IMR-90 (cell line): ENCODE measurements at regions not wholly inside any gene's neighbourhood (a gene's known extent, or its start where the extent isn't known, plus 50 kb on each side); places are given as distances from the start of the nearest gene placed in this dataset.

Experiments used
- ATAC-seq: fragments of 200-7000 bp; cut with Tn5 transposase; 2 replicates; pipeline ENCODE4 v1.9.1; 2020; ENCODE audit warnings: low read depth, mild to moderate bottlenecking, moderate library complexity
- BruUV-seq: library from RNA; stranded (reverse); fragments of 400-500 nt; replicated peaks from 2 replicates; lab custom pipeline; 2021; lab: Mats Ljungman, UMichigan
- CTCF ChIA-PET: fragments of 300-600 bp; formaldehyde crosslinking; extraction: SDS; loops from one replicate; lab custom pipeline; 2021; ENCODE audit warnings: antibody characterized with exemption; lab: Yijun Ruan, JAX
- POLR2A ChIA-PET: fragments of 300-600 bp; sonication (Branson Sonifier 250); formaldehyde crosslinking; loops from one replicate; lab custom pipeline; 2022; ENCODE audit warnings: antibody characterized with exemption; ENCODE audit not compliant: unreplicated experiment; lab: Charles Lee
- DNase-seq: peaks from one replicate; pipeline ENCODE4 v3.0.0; 2013
- H2AFZ ChIP-seq: replicated peaks from 2 replicates; pipeline ENCODE3; 2013; ENCODE audit warnings: low read length, mild to moderate bottlenecking; ENCODE audit not compliant: poor library complexity
- H2AK5ac ChIP-seq: 2 replicates; pipeline ENCODE4 v1.6.1; 2013; ENCODE audit warnings: low read depth, low read length, inconsistent platforms
- H2AK9ac ChIP-seq: replicated peaks from 2 replicates; pipeline ENCODE3; 2013; ENCODE audit warnings: mild to moderate bottlenecking, low read depth, low read length, moderate library complexity; ENCODE audit not compliant: poor library complexity
- H2BK120ac ChIP-seq: 2 replicates; pipeline ENCODE4 v1.6.1; 2013; ENCODE audit warnings: low read depth, low read length, inconsistent platforms
- H2BK15ac ChIP-seq: 3 replicates; pipeline ENCODE4 v1.6.1; 2013; ENCODE audit warnings: low read depth, low read length, inconsistent platforms
- H2BK20ac ChIP-seq: 2 replicates; pipeline ENCODE4 v1.6.1; 2013; ENCODE audit warnings: low read depth, mild to moderate bottlenecking, inconsistent platforms, low read length, moderate library complexity
- H2BK5ac ChIP-seq: 2 replicates; pipeline ENCODE4 v1.6.1; 2013; ENCODE audit warnings: mild to moderate bottlenecking, low read depth, low read length, inconsistent platforms; ENCODE audit not compliant: poor library complexity, severe bottlenecking
- H3K14ac ChIP-seq: replicated peaks from 2 replicates; pipeline ENCODE4 v1.6.1; 2013; ENCODE audit warnings: low read depth, low read length, inconsistent platforms
- H3K18ac ChIP-seq: 2 replicates; pipeline ENCODE4 v1.6.1; 2013; ENCODE audit warnings: low read depth, low read length, control low read depth
- H3K23ac ChIP-seq: 2 replicates; pipeline ENCODE4 v1.6.1; 2013; ENCODE audit warnings: low read depth, low read length, inconsistent platforms
- H3K27ac ChIP-seq: 2 replicates; pipeline ENCODE4 v1.5.1; 2013; ENCODE audit warnings: mild to moderate bottlenecking, control low read depth, low read length; ENCODE audit not compliant: insufficient read depth
- H3K27me3 ChIP-seq: 2 replicates; pipeline ENCODE4 v1.6.1; 2013; ENCODE audit warnings: low read length; ENCODE audit not compliant: control insufficient read depth, insufficient read depth
- H3K36me3 ChIP-seq: 2 replicates; pipeline ENCODE4 v1.6.1; 2013; ENCODE audit warnings: low read length, mixed read lengths; ENCODE audit not compliant: control insufficient read depth, insufficient read depth
- H3K4ac ChIP-seq: 2 replicates; pipeline ENCODE4 v1.6.1; 2013; ENCODE audit warnings: low read depth, low read length, inconsistent platforms
- H3K4me1 ChIP-seq: 2 replicates; pipeline ENCODE4 v1.6.1; 2013; ENCODE audit warnings: low read length, mixed read lengths; ENCODE audit not compliant: control insufficient read depth, insufficient read depth
- H3K4me2 ChIP-seq: 2 replicates; pipeline ENCODE4 v1.6.1; 2013; ENCODE audit warnings: low read depth, mild to moderate bottlenecking, control low read depth, low read length, moderate library complexity
- H3K4me3 ChIP-seq: 2 replicates; pipeline ENCODE4 v1.5.1; 2013; ENCODE audit warnings: low read depth, mild to moderate bottlenecking, control low read depth, low read length, moderate library complexity; ENCODE audit not compliant: insufficient read depth
- H3K56ac ChIP-seq: 2 replicates; pipeline ENCODE4 v1.6.1; 2013; ENCODE audit warnings: low read length, inconsistent platforms; ENCODE audit not compliant: insufficient read depth; ENCODE audit errors: extremely low read depth
- H3K79me1 ChIP-seq, 2 experiments: 2 replicates each; pipeline ENCODE4 v1.6.1; 2013; ENCODE audit warnings: low read length in 2 of 2, inconsistent platforms in 1 of 2, low read depth in 1 of 2
- H3K9ac ChIP-seq: 2 replicates; pipeline ENCODE4 v1.6.1; 2013; ENCODE audit warnings: low read depth, low read length, control low read depth
- H3K9me1 ChIP-seq: 2 replicates; pipeline ENCODE4 v1.6.1; 2013; ENCODE audit warnings: low read length, inconsistent platforms; ENCODE audit not compliant: insufficient read depth
- H3K9me3 ChIP-seq: 2 replicates; pipeline ENCODE4 v1.6.1; 2013; ENCODE audit warnings: low read length; ENCODE audit not compliant: control insufficient read depth, insufficient read depth
- H4K20me1 ChIP-seq: 2 replicates; pipeline ENCODE4 v1.6.1; 2013; ENCODE audit warnings: low read length, inconsistent platforms; ENCODE audit not compliant: insufficient read depth
- H4K5ac ChIP-seq: 2 replicates; pipeline ENCODE4 v1.6.1; 2013; ENCODE audit warnings: mild to moderate bottlenecking, low read depth, low read length, control low read depth
- H4K8ac ChIP-seq, 2 experiments: 2 replicates each; pipeline ENCODE4 v1.6.1; 2013; ENCODE audit warnings: low read depth in 2 of 2, low read length in 2 of 2, control low read depth in 1 of 2, inconsistent platforms in 1 of 2
- H4K91ac ChIP-seq: 2 replicates; pipeline ENCODE4 v1.6.1; 2013; ENCODE audit warnings: low read depth, low read length, inconsistent platforms; ENCODE audit not compliant: insufficient read depth
- ELK1 ChIP-seq: fragments of 150-350 bp; IDR thresholded peaks from 2 replicates; pipeline ENCODE4 v1.6.1; 2016; ENCODE audit warnings: low read depth, mild to moderate bottlenecking, low read length, moderate library complexity, borderline replicate concordance
- FOS ChIP-seq: fragments of 150-350 bp; IDR thresholded peaks from 2 replicates; pipeline ENCODE4 v1.6.1; 2016; ENCODE audit warnings: low read depth, low read length
- NFE2L2 ChIP-seq: fragments of 150-350 bp; IDR thresholded peaks from 2 replicates; pipeline ENCODE4 v1.6.1; 2016; ENCODE audit warnings: low read depth, mild to moderate bottlenecking, low read length
- POLR2A ChIP-seq: IDR thresholded peaks from 2 replicates; pipeline ENCODE4 v1.6.1; 2012; ENCODE audit warnings: mild to moderate bottlenecking, low read depth, low read length
- RAD21 ChIP-seq: IDR thresholded peaks from 2 replicates; pipeline ENCODE4 v1.6.1; 2012; ENCODE audit warnings: low read length, improper control_type of control experiment
- RCOR1 ChIP-seq: IDR thresholded peaks from 2 replicates; pipeline ENCODE4 v1.6.1; 2012; ENCODE audit warnings: mild to moderate bottlenecking, low read length, improper control_type of control experiment; ENCODE audit not compliant: insufficient replicate concordance
- RFX5 ChIP-seq: IDR thresholded peaks from 2 replicates; pipeline ENCODE4 v1.8.0; 2012; ENCODE audit warnings: low read depth, mild to moderate bottlenecking, low read length, moderate library complexity
- SMC3 ChIP-seq: fragments of 150-350 bp; IDR thresholded peaks from 2 replicates; pipeline ENCODE4 v1.6.1; 2016; ENCODE audit warnings: low read depth, mild to moderate bottlenecking, antibody characterized with exemption, low read length, moderate library complexity
- USF2 ChIP-seq: fragments of 150-350 bp; IDR thresholded peaks from 2 replicates; pipeline ENCODE4 v1.6.1; 2017; ENCODE audit warnings: mild to moderate bottlenecking, antibody characterized with exemption, low read length, low read depth
- WGBS, 2 experiments: methylation state at CpG; one replicate each; pipeline versions ENCODE4 v1.1.5 to v1.1.7; 2013; ENCODE audit warnings: missing lambda C conversion rate in 2 of 2; ENCODE audit not compliant: insufficient read length in 1 of 2; ENCODE audit errors: extremely low coverage in 2 of 2; 5-methylcytosine and 5-hydroxymethylcytosine counted together
- dilution Hi-C: fragments of 300-500 bp; cut with HindIII; formaldehyde crosslinking; loops from one replicate; pipeline ENCODE4 v1.14.3; 2018; ENCODE audit warnings: low sequenced_read_pairs; ENCODE audit not compliant: unreplicated experiment
- in situ Hi-C: fragments of 300-500 bp; cut with MboI; formaldehyde crosslinking; loops from 3 replicates; pipeline ENCODE4 v1.14.3; 2019; ENCODE audit warnings: low sequenced_read_pairs, inconsistent platforms, mixed read lengths
- intact Hi-C: fragments of 100-400 bp; cut with micrococcal nuclease; formaldehyde crosslinking; loops from 2 replicates; pipeline ENCODE4 v1.10.0; 2022

GRCh38 chr5:2014058-2014610 is 131.4 kb upstream of the IRX4 start:
- Histone ChIP-seq H3K4me1 (no peaks in the 10 kb centered on the region), H3K9me3 (no peaks in the 10 kb centered on the region), H2BK5ac (no peak overlapping the region), H3K27ac (no peak overlapping the region), H3K9me1 (no peaks in the 10 kb centered on the region), H4K91ac (no peak overlapping the region), H3K23ac (no peak overlapping the region), H2BK20ac (no peak overlapping the region), H3K18ac (no peak overlapping the region), H2AK9ac (no peak overlapping the region), H4K8ac (no peak overlapping the region), H4K20me1 (no peaks in the 10 kb centered on the region), H3K9ac (no peak overlapping the region), H2AFZ (no peak overlapping the region), H2BK15ac (no peak overlapping the region), H3K79me1 (no peaks in the 10 kb centered on the region), H3K4me3 (no peak overlapping the region), H3K4me2 (no peak overlapping the region), H2AK5ac (no peak overlapping the region), H3K27me3 (no peaks in the 10 kb centered on the region; the same call in 1 of the 2 replicates), H3K4ac (no peak overlapping the region), H4K5ac (no peak overlapping the region), H2BK120ac (no peak overlapping the region), H3K14ac (no peak overlapping the region), H3K36me3 (no peaks in the 10 kb centered on the region), H3K56ac (no peak overlapping the region)
- intact Hi-C loops, result no loop called here
- 90% methylated on average over 2 of the region's 12 CpGs; no CpG with 5 or more reads in 1 of the 2 experiments for WGBS, 2 experiments
- dilution Hi-C loops, result no loop called here
- ChIA-PET POLR2A (no interaction called here), CTCF (no interaction called here)
- no peak for TF ChIP-seq POLR2A
- TF ChIP-seq RFX5, result no peak
- TF ChIP-seq ELK1, result no peak
- no peak for TF ChIP-seq FOS
- TF ChIP-seq SMC3, result no peak
- no peak for TF ChIP-seq NFE2L2
- TF ChIP-seq RAD21, result no peak
- no peak for TF ChIP-seq RCOR1
- TF ChIP-seq USF2, result no peak
- in situ Hi-C loops, result no loop called here
- BruUV-seq, result no TSS peak
- ATAC-seq (no peak), DNase-seq (no peak)
